Eye (tissue), 1 donor: ENCODE measurements at regions not wholly inside any gene's neighbourhood (a gene's known extent, or its start where the extent isn't known, plus 50 kb on each side); places are given as distances from the start of the nearest gene placed in this dataset.
"Not testable (repeated sequence)": the region's sequence is repeated elsewhere in the genome, so short reads cannot be mapped to it uniquely, and the experiment has no call there.

Experiments used
- DNase-seq: peaks from one replicate; pipeline ENCODE4 v3.0.0-alpha.2; 2015

- DNase-seq, result peak; percentile 48
Observed at GRCh38 chr6:56802584-56802983, 152.3 kb upstream of the BEND6 start.

GRCh38 chr6:56799989-56800388 lies 154.9 kb upstream of the BEND6 start:
- no peak for DNase-seq

- DNase-seq, result no peak
Observed at GRCh38 chr6:56798163-56798562, 155.5 kb upstream of the DST start.

- no peak for DNase-seq
Observed at GRCh38 chr6:56796196-56796532, 153.5 kb upstream of the DST start.

GRCh38 chr6:56795466-56796195 lies 152.9 kb upstream of the DST start:
- no peak for DNase-seq

GRCh38 chr6:56794421-56794820 lies 151.7 kb upstream of the DST start:
- DNase-seq, result no peak

GRCh38 chr6:56793938-56794337 lies 151.2 kb upstream of the DST start:
- no peak for DNase-seq

- DNase-seq, result no peak
Observed at GRCh38 chr6:56790414-56790813, 147.7 kb upstream of the DST start.

- DNase-seq, result no peak
Observed at GRCh38 chr6:56789879-56790278, 147.2 kb upstream of the DST start.

- DNase-seq, result no peak
Observed at GRCh38 chr6:56789342-56789741, 146.7 kb upstream of the DST start.

GRCh38 chr6:56787209-56787608 lies 144.5 kb upstream of the DST start:
- DNase-seq, result no peak

- DNase-seq, result no peak
Observed at GRCh38 chr6:56786256-56786655, 143.6 kb upstream of the DST start.

- not testable (repeated sequence) for DNase-seq
Observed at GRCh38 chr6:56785536-56785935, 142.8 kb upstream of the DST start.

GRCh38 chr6:56780109-56780508 lies 137.4 kb upstream of the DST start:
- DNase-seq, result not testable (repeated sequence)

- DNase-seq, result not testable (repeated sequence)
Observed at GRCh38 chr6:56778503-56778902, 135.8 kb upstream of the DST start.

- no peak for DNase-seq
Observed at GRCh38 chr6:56775498-56776166, 132.9 kb upstream of the DST start.

- no peak for DNase-seq
Observed at GRCh38 chr6:56772737-56773184, 130.1 kb upstream of the DST start.

- DNase-seq, result no peak
Observed at GRCh38 chr6:56771929-56772607, 129.4 kb upstream of the DST start.

- no peak for DNase-seq
Observed at GRCh38 chr6:56771189-56771588, 128.5 kb upstream of the DST start.

- no peak for DNase-seq
Observed at GRCh38 chr6:56770011-56770520, 127.4 kb upstream of the DST start.

- no peak for DNase-seq
Observed at GRCh38 chr6:56767892-56768531, 125.3 kb upstream of the DST start.

- no peak for DNase-seq
Observed at GRCh38 chr6:56767435-56767834, 124.7 kb upstream of the DST start.

GRCh38 chr6:56766806-56767178 lies 124.1 kb upstream of the DST start:
- no peak for DNase-seq
